Aorta (tissue), 5 donors: ENCODE measurements at regions not wholly inside any gene's neighbourhood (a gene's known extent, or its start where the extent isn't known, plus 50 kb on each side); places are given as distances from the start of the nearest gene placed in this dataset.

ENCODE experiments used
- ATAC-seq: fragments of 200-7000 bp; cut with Tn5 transposase; one replicate; pipeline ENCODE4 v1.9.1; 2022; ENCODE audit warnings: moderate library complexity; ENCODE audit not compliant: low FRiP score
- DNase-seq, 2 donors: peaks; one replicate each; pipeline ENCODE4 v3.0.0-alpha.2; 2020
- H3K27ac ChIP-seq, 2 donors: one replicate each; pipeline ENCODE4 v1.5.1; 2013; ENCODE audit warnings: low read length in 2 of 2, mild to moderate bottlenecking in 2 of 2, moderate library complexity in 2 of 2, control low read depth in 1 of 2, inconsistent platforms in 1 of 2, low read depth in 1 of 2
- H3K27me3 ChIP-seq, 2 donors: one replicate each; pipeline ENCODE4 v1.6.1; 2013; ENCODE audit warnings: control low read depth in 1 of 2, low read length in 1 of 2, mild to moderate bottlenecking in 1 of 2, moderate library complexity in 1 of 2; ENCODE audit not compliant: insufficient read depth in 2 of 2, control insufficient read depth in 1 of 2
- H3K36me3 ChIP-seq, 2 donors: one replicate each; pipeline ENCODE4 v1.6.1; 2013; ENCODE audit warnings: control low read depth in 1 of 2, low read length in 1 of 2, mild to moderate bottlenecking in 1 of 2; ENCODE audit not compliant: insufficient read depth in 2 of 2, control insufficient read depth in 1 of 2
- H3K4me1 ChIP-seq, 2 donors: one replicate each; pipeline ENCODE4 v1.6.1; 2013; ENCODE audit warnings: low read length in 2 of 2, control low read depth in 1 of 2, mild to moderate bottlenecking in 1 of 2, moderate library complexity in 1 of 2; ENCODE audit not compliant: insufficient read depth in 2 of 2, control insufficient read depth in 1 of 2
- H3K4me3 ChIP-seq, 2 donors: one replicate each; pipeline ENCODE4 v1.5.1; 2013; ENCODE audit warnings: low read length in 2 of 2, control low read depth in 1 of 2, mild to moderate bottlenecking in 1 of 2
- H3K9me3 ChIP-seq: one replicate; pipeline ENCODE4 v1.6.1; 2013; ENCODE audit warnings: mild to moderate bottlenecking, low read length; ENCODE audit not compliant: control insufficient read depth
- WGBS, 2 donors: extraction: QIAGEN DNeasy Blood & Tissue Kit; methylation state at CpG; one replicate each; pipeline ENCODE4 v1.1.7; 2013; 5-methylcytosine and 5-hydroxymethylcytosine counted together
- intact Hi-C, 2 donors: fragments of 100-400 bp; cut with DNase I; formaldehyde crosslinking; loops; one replicate each; pipeline versions ENCODE4 v1.14.2 to v1.15.0; 2022
- donor health status: healthy with polysubstance abuse.
- donor health status: Bipolar disorder and iron deficiency.
- donor health status: DM: no; HTN: no; CAD: no.
- donor health status: DM: no; HTN: no; CAD: no.
- donor health status: DM: yes; HTN: yes; CAD: no.

GRCh38 chr4:138689593-138689992 is 326.0 kb upstream of the NOCT start:
- Histone ChIP-seq H3K27ac (no peak overlapping the region), H3K4me3 (no peak overlapping the region), H3K36me3 (no peaks in the 10 kb centered on the region), H3K4me1 (no peaks in the 10 kb centered on the region), H3K27me3 (no peaks in the 10 kb centered on the region), H3K9me3 (no peaks in the 10 kb centered on the region)
- intact Hi-C loops, result no loop called here
- WGBS, 2 donors, result 83 to 89% methylated on average over 6 of the region's 6 CpGs
- no peak for DNase-seq
- no peak for ATAC-seq

- no peak overlapping the region for H3K27ac ChIP-seq
- 85% methylated on average over 9 of the region's 9 CpGs for WGBS, 2 donors
- no peaks in the 10 kb centered on the region for H3K4me1 ChIP-seq
- H3K9me3 ChIP-seq, result no peaks in the 10 kb centered on the region
- H3K4me3 ChIP-seq, result no peak overlapping the region
- no peaks in the 10 kb centered on the region for H3K27me3 ChIP-seq
- intact Hi-C loops, result no loop called here
- no peaks in the 10 kb centered on the region for H3K36me3 ChIP-seq
- ATAC-seq (no peak), DNase-seq (no peak)
Observed at GRCh38 chr4:138689187-138689586, 326.4 kb upstream of the NOCT start.

GRCh38 chr4:138688408-138689085 is 327.0 kb upstream of the NOCT start:
- no peak overlapping the region for H3K4me3 ChIP-seq
- intact Hi-C loops, result no loop called here
- 84 to 85% methylated on average over 12 of the region's 12 CpGs for WGBS, 2 donors
- DNase-seq (no peak), ATAC-seq (no peak)
- H3K27me3 ChIP-seq, result no peaks in the 10 kb centered on the region
- no peaks in the 10 kb centered on the region for H3K4me1 ChIP-seq
- H3K27ac ChIP-seq, result no peak overlapping the region
- no peaks in the 10 kb centered on the region for H3K9me3 ChIP-seq
- no peaks in the 10 kb centered on the region for H3K36me3 ChIP-seq

GRCh38 chr4:138686106-138686835 is 329.3 kb upstream of the NOCT start:
- DNase-seq (peak; percentile 42 to 80), ATAC-seq (no peak)
- no peak overlapping the region for H3K4me3 ChIP-seq
- no peaks in the 10 kb centered on the region for H3K9me3 ChIP-seq
- no peak overlapping the region for H3K27ac ChIP-seq
- no peaks in the 10 kb centered on the region for H3K4me1 ChIP-seq
- intact Hi-C loops, result no loop called here
- no peaks in the 10 kb centered on the region for H3K36me3 ChIP-seq
- 53 to 67% methylated on average over 11 of the region's 11 CpGs for WGBS, 2 donors
- H3K27me3 ChIP-seq, result no peaks in the 10 kb centered on the region

- no peaks in the 10 kb centered on the region for H3K36me3 ChIP-seq
- no peak overlapping the region for H3K4me3 ChIP-seq
- intact Hi-C loops, result no loop called here
- H3K9me3 ChIP-seq, result no peaks in the 10 kb centered on the region
- H3K4me1 ChIP-seq, result no peaks in the 10 kb centered on the region
- DNase-seq (no peak), ATAC-seq (no peak)
- H3K27me3 ChIP-seq, result no peaks in the 10 kb centered on the region
- 88 to 89% methylated on average over 7 of the region's 7 CpGs for WGBS, 2 donors
- no peak overlapping the region for H3K27ac ChIP-seq
Observed at GRCh38 chr4:138685316-138685715, 330.3 kb upstream of the NOCT start.

- Histone ChIP-seq H3K4me3 (no peak overlapping the region), H3K27ac (no peak overlapping the region), H3K4me1 (no peaks in the 10 kb centered on the region), H3K9me3 (no peaks in the 10 kb centered on the region), H3K27me3 (no peaks in the 10 kb centered on the region), H3K36me3 (no peaks in the 10 kb centered on the region)
- 7 to 8% methylated on average over 7 of the region's 7 CpGs for whole genome bisulfite sequencing, 2 donors
- ATAC-seq (peak; percentile 89), DNase-seq (peak; percentile 84 to 90)
- intact Hi-C loops, result loop anchor here (1.0 to 5.0 kb wide), 3 partner anchors 494 to 1559 kb away; no protein-coding TSS in a partner anchor
Observed at GRCh38 chr4:138680989-138681604, 334.5 kb upstream of the NOCT start.

- WGBS, 2 donors, result 94 to 96% methylated on average over 3 of the region's 3 CpGs
- DNase-seq (no peak), ATAC-seq (no peak)
- no peak overlapping the region for H3K4me3 ChIP-seq
- no peak overlapping the region for H3K27ac ChIP-seq
- H3K36me3 ChIP-seq, result no peaks in the 10 kb centered on the region
- no peaks in the 10 kb centered on the region for H3K9me3 ChIP-seq
- H3K27me3 ChIP-seq, result no peaks in the 10 kb centered on the region
- no peaks in the 10 kb centered on the region for H3K4me1 ChIP-seq
- intact Hi-C loops, result loop anchor here (5.0 kb wide), 2 partner anchors 493 to 1558 kb away; no protein-coding TSS in a partner anchor
Observed at GRCh38 chr4:138680256-138680655, 335.3 kb upstream of the NOCT start.

GRCh38 chr4:138678985-138679746 is 336.4 kb upstream of the NOCT start:
- no peak overlapping the region for H3K27ac ChIP-seq
- intact Hi-C loops, result loop anchor here in 1 of 2 donors (5.0 kb wide), 2 partner anchors 497 to 642 kb away; no protein-coding TSS in a partner anchor
- no peaks in the 10 kb centered on the region for H3K36me3 ChIP-seq
- ATAC-seq (no peak), DNase-seq (no peak)
- no peaks in the 10 kb centered on the region for H3K4me1 ChIP-seq
- no peaks in the 10 kb centered on the region for H3K27me3 ChIP-seq
- no peak overlapping the region for H3K4me3 ChIP-seq
- no peaks in the 10 kb centered on the region for H3K9me3 ChIP-seq
- WGBS, 2 donors, result 87 to 89% methylated on average over 10 of the region's 10 CpGs
